ENCODE measurements at regions not wholly inside any gene's neighbourhood (a gene's known extent, or its start where the extent isn't known, plus 50 kb on each side); places are given as distances from the start of the nearest gene placed in this dataset.

GRCh38 chr20:23157734-23158133, 71.6 kb upstream of the CD93 start:
- no peak overlapping the region for H2AK5ac ChIP-seq (ENCODE audit: low read depth, low read length)
- H4K20me1 ChIP-seq (ENCODE audit: insufficient read depth, low read length): no peaks in the 10 kb centered on the region
- ChIA-PET POLR2A (ENCODE audit: unreplicated experiment) (no interaction called here), CTCF (no interaction called here)
- H2BK20ac ChIP-seq (ENCODE audit: low read depth, low read length): peak overlapping the region; percentile 65; the same call in 1 of the 2 replicates
- no peak overlapping the region for H4K5ac ChIP-seq (ENCODE audit: low read depth, low read length)
- no peak overlapping the region for H2AK9ac ChIP-seq (replicated peaks; ENCODE audit: low read depth, low read length, poor library complexity)
- no peak overlapping the region for H4K8ac ChIP-seq (ENCODE audit: low read depth in 2 of 2, low read length in 2 of 2)
- no peak overlapping the region for H3K4ac ChIP-seq (ENCODE audit: low read depth, low read length)
- dilution Hi-C loops (cut with HindIII; ENCODE audit: low sequenced_read_pairs, unreplicated experiment): no loop called here
- H2BK15ac ChIP-seq (ENCODE audit: low read depth, low read length): no peak overlapping the region
- no peak overlapping the region for H2BK5ac ChIP-seq (ENCODE audit: low read depth, low read length, poor library complexity, severe bottlenecking)
- H3K27ac ChIP-seq (ENCODE audit: insufficient read depth, low read length): no peak overlapping the region
- BruUV-seq (replicated peaks): no TSS peak
- H3K9ac ChIP-seq (ENCODE audit: low read depth, low read length): no peak overlapping the region
- no peak overlapping the region for H4K91ac ChIP-seq (ENCODE audit: insufficient read depth, low read depth, low read length)
- intact Hi-C loops (cut with micrococcal nuclease): no loop called here
- H3K18ac ChIP-seq (ENCODE audit: low read depth, low read length): no peak overlapping the region
- H3K14ac ChIP-seq (replicated peaks; ENCODE audit: low read depth, low read length): no peak overlapping the region
- peaks cover 17% of the 10 kb centered on the region for H3K4me1 ChIP-seq (ENCODE audit: control insufficient read depth, insufficient read depth, low read length)
- H3K4me3 ChIP-seq (ENCODE audit: insufficient read depth, low read depth, low read length): no peak overlapping the region
- no peak overlapping the region for H3K23ac ChIP-seq (ENCODE audit: low read depth, low read length)
- ATAC-seq (ENCODE audit: low read depth) (no peak), DNase-seq (no peak)
- no peak for TF ChIP-seq RAD21 (IDR thresholded peaks at IDR 0.05; ENCODE audit: low read length)
- TF ChIP-seq, protein P1, sequence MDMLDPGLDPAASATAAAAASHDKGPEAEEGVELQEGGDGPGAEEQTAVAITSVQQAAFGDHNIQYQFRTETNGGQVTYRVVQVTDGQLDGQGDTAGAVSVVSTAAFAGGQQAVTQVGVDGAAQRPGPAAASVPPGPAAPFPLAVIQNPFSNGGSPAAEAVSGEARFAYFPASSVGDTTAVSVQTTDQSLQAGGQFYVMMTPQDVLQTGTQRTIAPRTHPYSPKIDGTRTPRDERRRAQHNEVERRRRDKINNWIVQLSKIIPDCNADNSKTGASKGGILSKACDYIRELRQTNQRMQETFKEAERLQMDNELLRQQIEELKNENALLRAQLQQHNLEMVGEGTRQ (IDR thresholded peaks at IDR 0.05; ENCODE audit: low read depth, low read length): no peak
- TF ChIP-seq, protein P2, sequence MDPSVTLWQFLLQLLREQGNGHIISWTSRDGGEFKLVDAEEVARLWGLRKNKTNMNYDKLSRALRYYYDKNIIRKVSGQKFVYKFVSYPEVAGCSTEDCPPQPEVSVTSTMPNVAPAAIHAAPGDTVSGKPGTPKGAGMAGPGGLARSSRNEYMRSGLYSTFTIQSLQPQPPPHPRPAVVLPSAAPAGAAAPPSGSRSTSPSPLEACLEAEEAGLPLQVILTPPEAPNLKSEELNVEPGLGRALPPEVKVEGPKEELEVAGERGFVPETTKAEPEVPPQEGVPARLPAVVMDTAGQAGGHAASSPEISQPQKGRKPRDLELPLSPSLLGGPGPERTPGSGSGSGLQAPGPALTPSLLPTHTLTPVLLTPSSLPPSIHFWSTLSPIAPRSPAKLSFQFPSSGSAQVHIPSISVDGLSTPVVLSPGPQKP (IDR thresholded peaks at IDR 0.05; ENCODE audit: borderline replicate concordance, low read depth, low read length): no peak
- H3K36me3 ChIP-seq (ENCODE audit: control insufficient read depth, insufficient read depth, low read length): no peaks in the 10 kb centered on the region
- 93% methylated on average over 7 of the region's 15 CpGs; no CpG with 5 or more reads in 1 of the 2 experiments for WGBS, 2 experiments (ENCODE audit: extremely low coverage in 2 of 2, insufficient read length in 1 of 2)
- H3K79me1 ChIP-seq (ENCODE audit: low read depth in 1 of 2, low read length in 2 of 2): no peaks in the 10 kb centered on the region
- no peak overlapping the region for H2AFZ ChIP-seq (replicated peaks; ENCODE audit: low read length, poor library complexity)
- in situ Hi-C loops (cut with MboI; ENCODE audit: low sequenced_read_pairs): no loop called here
- peaks cover 14% of the 10 kb centered on the region for H3K9me1 ChIP-seq (ENCODE audit: insufficient read depth, low read length)
- H3K9me3 ChIP-seq (ENCODE audit: control insufficient read depth, insufficient read depth, low read length): no peaks in the 10 kb centered on the region
- no peaks in the 10 kb centered on the region for H3K27me3 ChIP-seq (ENCODE audit: control insufficient read depth, insufficient read depth, low read length)
- H3K4me2 ChIP-seq (ENCODE audit: low read depth, low read length): no peak overlapping the region
- H3K56ac ChIP-seq (ENCODE audit: extremely low read depth, insufficient read depth, low read length): no peak overlapping the region
- H2BK120ac ChIP-seq (ENCODE audit: low read depth, low read length): 0 out of 2 replicates have a peak overlapping the region, but pooled peaks have one; percentile 21
